Urinary bladder (tissue), 3 donors: ENCODE measurements at regions not wholly inside any gene's neighbourhood (a gene's known extent, or its start where the extent isn't known, plus 50 kb on each side); places are given as distances from the start of the nearest gene placed in this dataset.

Experiments
- DNase-seq: peaks from one replicate; pipeline ENCODE4 v3.0.0-alpha.2; 2015; ENCODE audit errors: extremely low spot score
- H3K27ac ChIP-seq: one replicate; pipeline ENCODE4 v1.5.1; 2013; ENCODE audit warnings: low read depth, mild to moderate bottlenecking, moderate library complexity
- H3K36me3 ChIP-seq: one replicate; pipeline ENCODE4 v1.6.1; 2013; ENCODE audit warnings: mild to moderate bottlenecking, moderate library complexity; ENCODE audit not compliant: insufficient read depth
- H3K4me1 ChIP-seq: one replicate; pipeline ENCODE4 v1.6.1; 2013; ENCODE audit warnings: mild to moderate bottlenecking, moderate library complexity; ENCODE audit not compliant: insufficient read depth
- H3K4me3 ChIP-seq: one replicate; pipeline ENCODE4 v1.5.1; 2013; ENCODE audit warnings: low read depth, low read length
- WGBS: extraction: QIAGEN DNeasy Blood & Tissue Kit; methylation state at CpG from one replicate; pipeline ENCODE4 v1.1.7; 2013; 5-methylcytosine and 5-hydroxymethylcytosine counted together
- donor health status: healthy with polysubstance abuse.
- donor health status: healthy.

DNA sequence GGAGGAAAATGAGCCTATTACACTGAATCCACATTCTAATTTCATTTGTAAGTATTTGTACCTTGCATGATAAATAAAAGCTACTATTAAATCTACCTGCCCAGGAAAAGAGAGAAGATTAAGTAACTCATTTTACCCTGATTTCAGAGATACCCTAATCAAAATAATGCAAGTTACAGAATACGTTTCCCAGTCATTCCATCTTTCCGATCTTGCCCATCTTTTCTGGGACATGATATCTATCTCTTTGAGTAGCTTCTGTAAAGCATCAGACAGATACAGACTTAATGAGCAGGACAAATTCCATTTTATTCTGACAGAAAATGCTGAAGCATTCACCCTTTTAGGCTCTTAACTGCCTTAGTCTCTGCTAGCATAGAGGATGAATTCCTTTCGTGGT is 56.6 kb downstream of the SPRY2 start:
- Histone ChIP-seq H3K36me3 (no peaks in the 10 kb centered on the region), H3K4me1 (no peaks in the 10 kb centered on the region), H3K27ac (no peak overlapping the region), H3K4me3 (no peak overlapping the region)
- DNase-seq = no peak
- WGBS = 92% methylated on average over 3 of the region's 3 CpGs

GRCh38 chr13:80278706-80279105 is 62.2 kb downstream of the SPRY2 start:
- DNase-seq = no peak
- 95% methylated on average over 25 of the region's 25 CpGs for WGBS

DNA sequence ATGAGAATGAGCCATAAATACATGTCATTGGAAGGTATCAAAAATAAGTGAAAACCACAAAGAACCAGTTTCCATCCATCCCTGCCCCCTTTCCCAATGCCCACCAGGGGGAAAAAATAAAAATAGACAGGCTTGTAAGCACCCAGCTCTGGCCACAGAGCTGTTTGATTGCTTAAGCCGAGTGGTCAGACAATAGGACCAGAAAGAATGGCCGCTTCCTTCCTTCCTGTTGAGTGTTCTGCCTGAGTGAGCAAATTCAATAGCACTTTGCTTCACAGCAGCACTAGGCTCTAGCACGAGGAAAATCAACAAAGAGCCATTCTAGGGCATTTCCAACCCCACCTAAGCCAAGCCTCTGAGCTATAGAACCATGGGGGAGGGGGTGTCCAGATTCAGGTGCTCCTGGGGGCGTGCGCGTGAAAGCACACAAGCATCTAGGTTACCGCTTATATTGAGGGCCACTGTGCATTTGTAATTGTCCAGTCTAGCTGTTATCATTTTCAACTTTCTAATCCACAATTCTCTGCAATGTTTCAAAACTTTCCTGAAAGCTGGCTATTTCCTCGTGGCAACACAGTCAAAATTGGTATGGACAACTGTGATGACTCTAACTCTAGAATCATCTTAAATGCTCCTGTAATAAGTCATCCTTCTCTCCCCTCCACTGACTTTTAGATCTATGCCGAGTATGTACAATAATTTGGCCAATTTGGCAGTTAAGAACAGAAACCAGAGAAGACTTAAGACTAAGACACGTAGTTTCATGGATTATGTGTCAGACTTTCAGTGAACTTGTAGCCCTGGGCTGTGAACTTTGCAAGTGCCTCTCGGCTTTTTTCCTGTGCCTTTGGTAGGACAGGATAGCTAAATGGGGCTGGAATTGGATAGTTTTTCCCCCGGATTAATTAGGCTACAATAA is 64.3 kb downstream of the SPRY2 start:
- 81% methylated on average over 12 of the region's 12 CpGs for WGBS
- no peaks in the 10 kb centered on the region for H3K36me3 ChIP-seq
- H3K27ac ChIP-seq = no peak overlapping the region
- H3K4me1 ChIP-seq = no peaks in the 10 kb centered on the region
- no peak for DNase-seq
- H3K4me3 ChIP-seq = no peak overlapping the region

More at GRCh38 chr13:80278706-80279105, 62.2 kb downstream of the SPRY2 start:
- no peaks in the 10 kb centered on the region for H3K4me1 ChIP-seq
- H3K4me3 ChIP-seq = no peak overlapping the region
- no peak overlapping the region for H3K27ac ChIP-seq
- H3K36me3 ChIP-seq = no peaks in the 10 kb centered on the region

GRCh38 chr13:80274643-80275042 is 66.3 kb downstream of the SPRY2 start:
- DNase-seq = no peak
- WGBS = 34% methylated on average over 1 of the region's 1 CpG
- no peak overlapping the region for H3K27ac ChIP-seq
- H3K36me3 ChIP-seq = no peaks in the 10 kb centered on the region
- H3K4me1 ChIP-seq = no peaks in the 10 kb centered on the region
- no peak overlapping the region for H3K4me3 ChIP-seq

- DNase-seq = no peak
- Histone ChIP-seq H3K36me3 (no peaks in the 10 kb centered on the region), H3K4me1 (no peaks in the 10 kb centered on the region), H3K27ac (no peak overlapping the region), H3K4me3 (no peak overlapping the region)
- WGBS = 97% methylated on average over 3 of the region's 3 CpGs
Observed at GRCh38 chr13:80273718-80274117, 67.2 kb downstream of the SPRY2 start.

- no peak for DNase-seq
- no peak overlapping the region for H3K4me3 ChIP-seq
- no peak overlapping the region for H3K27ac ChIP-seq
- WGBS = 62% methylated on average over 1 of the region's 1 CpG
- no peaks in the 10 kb centered on the region for H3K36me3 ChIP-seq
- no peaks in the 10 kb centered on the region for H3K4me1 ChIP-seq
Observed at GRCh38 chr13:80265348-80265747, 75.6 kb downstream of the SPRY2 start.

DNA sequence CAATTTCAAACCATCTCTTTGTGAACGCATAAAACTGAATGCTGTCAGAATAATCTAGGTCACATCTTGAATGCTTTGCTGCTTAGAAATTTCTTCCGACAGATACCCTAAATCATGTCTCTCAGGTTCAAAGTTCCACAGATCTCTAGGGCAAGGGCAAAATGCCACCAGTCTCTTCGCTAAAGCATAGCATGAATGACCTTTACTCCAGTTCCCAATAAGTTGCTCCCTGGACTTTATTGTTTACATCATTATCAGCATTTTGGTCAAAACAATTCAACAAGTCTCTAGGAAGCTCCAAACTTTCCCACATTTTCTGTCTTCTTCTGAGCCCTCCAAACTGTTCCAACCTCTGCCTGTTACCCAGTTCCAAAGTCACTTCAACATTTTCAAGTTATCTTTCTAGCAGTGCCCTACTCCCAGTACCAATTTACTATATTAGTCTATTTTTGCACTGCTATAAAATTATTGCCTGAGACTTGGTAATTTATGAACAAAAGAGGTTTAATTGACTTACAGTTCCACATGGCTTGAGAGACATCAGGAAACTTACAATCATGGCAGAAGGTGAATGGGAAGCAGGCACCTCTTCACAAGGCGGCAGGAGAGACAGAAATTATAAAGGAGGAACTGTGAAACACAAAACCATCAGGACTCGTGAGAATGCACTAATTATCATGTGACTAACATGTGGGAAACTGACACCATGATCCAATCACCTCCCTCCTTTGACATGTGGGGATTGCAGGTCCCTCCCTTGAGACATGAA is 77.0 kb downstream of the SPRY2 start:
- WGBS = 92% methylated on average over 5 of the region's 5 CpGs
- H3K4me3 ChIP-seq = no peak overlapping the region
- DNase-seq = no peak
- H3K36me3 ChIP-seq = no peaks in the 10 kb centered on the region
- no peaks in the 10 kb centered on the region for H3K4me1 ChIP-seq
- H3K27ac ChIP-seq = no peak overlapping the region

- H3K4me3 ChIP-seq = no peak overlapping the region
- H3K36me3 ChIP-seq = no peaks in the 10 kb centered on the region
- WGBS = 87% methylated on average over 5 of the region's 5 CpGs
- no peak overlapping the region for H3K27ac ChIP-seq
- no peak for DNase-seq
- no peaks in the 10 kb centered on the region for H3K4me1 ChIP-seq
Observed at GRCh38 chr13:80262051-80262695, 78.8 kb downstream of the SPRY2 start.

DNA sequence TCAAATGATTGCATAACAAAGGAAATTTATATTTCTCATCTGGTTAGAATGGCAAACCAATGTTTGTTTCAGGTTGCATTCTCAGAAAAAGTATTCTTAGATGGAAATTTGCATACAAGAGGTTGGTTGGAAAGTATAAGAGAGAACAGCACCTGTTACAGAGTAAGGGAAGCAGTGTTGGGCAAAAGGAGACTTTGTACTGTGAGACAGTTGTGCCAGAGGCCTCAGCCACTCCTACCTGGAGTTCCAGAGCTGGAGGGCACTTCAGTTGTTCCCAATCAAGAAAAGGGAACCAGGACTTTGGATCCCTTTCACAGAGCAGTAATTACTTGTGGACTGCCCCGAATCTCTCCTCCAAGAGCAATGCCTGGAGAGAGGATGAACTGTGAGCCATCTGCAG is 81.8 kb downstream of the SPRY2 start:
- 91% methylated on average over 1 of the region's 1 CpG for WGBS
- Histone ChIP-seq H3K27ac (no peak overlapping the region), H3K4me1 (no peaks in the 10 kb centered on the region), H3K36me3 (no peaks in the 10 kb centered on the region), H3K4me3 (no peak overlapping the region)
- DNase-seq = no peak

DNA sequence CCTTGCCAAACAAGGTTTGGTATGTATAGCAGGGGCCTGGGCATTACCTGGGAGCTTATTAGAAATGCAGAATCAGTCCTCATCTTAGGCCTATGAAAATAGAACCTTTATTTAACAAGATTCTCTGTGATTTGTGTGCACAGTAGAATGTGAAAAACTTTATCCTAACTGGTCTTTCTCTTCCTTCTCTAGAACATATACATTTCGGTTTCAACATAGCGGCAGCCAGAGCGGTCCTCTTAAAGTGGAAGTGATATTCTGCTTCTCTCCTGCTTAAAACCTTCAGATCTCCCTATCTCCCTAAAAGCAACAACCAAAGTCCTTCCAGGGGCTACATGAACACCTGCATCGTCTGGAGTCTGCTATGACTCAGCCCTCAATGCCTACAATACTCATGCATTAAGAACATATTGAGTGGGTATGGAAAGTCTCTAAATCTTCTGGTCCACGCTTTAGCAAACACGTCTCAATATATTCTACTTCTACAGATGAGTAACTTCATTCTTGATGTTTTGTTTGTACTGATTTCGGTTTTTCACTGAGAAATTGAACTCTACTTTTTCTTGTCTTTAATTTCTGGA is 84.5 kb downstream of the SPRY2 start:
- H3K4me3 ChIP-seq = no peak overlapping the region
- no peak overlapping the region for H3K27ac ChIP-seq
- no peaks in the 10 kb centered on the region for H3K4me1 ChIP-seq
- no peaks in the 10 kb centered on the region for H3K36me3 ChIP-seq
- no peak for DNase-seq
- WGBS = 82% methylated on average over 7 of the region's 7 CpGs

DNA sequence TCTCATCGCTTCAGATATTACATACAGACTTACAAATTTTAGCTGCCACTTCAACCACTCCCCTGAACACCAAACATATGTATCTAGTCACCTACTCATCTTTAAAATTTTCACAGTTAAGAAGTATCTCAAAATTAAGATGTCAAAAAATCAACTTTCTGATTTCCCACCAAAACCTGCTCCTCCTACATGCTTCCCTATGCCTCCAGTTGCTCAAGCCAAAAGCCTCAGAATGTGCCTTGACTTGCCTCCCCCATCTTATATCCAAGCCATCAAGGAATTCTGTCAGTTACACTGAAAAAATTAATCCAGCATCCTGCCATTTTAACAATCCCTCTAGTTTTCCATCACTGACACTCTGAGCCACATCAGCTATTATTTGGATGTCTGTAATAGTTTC is 85.0 kb downstream of the SPRY2 start:
- Histone ChIP-seq H3K4me3 (no peak overlapping the region), H3K4me1 (no peaks in the 10 kb centered on the region), H3K27ac (no peak overlapping the region), H3K36me3 (no peaks in the 10 kb centered on the region)
- 97% methylated on average over 1 of the region's 1 CpG for WGBS
- no peak for DNase-seq

- no peak for DNase-seq
- 53% methylated on average over 2 of the region's 2 CpGs for WGBS
Observed at GRCh38 chr13:80251403-80251802, 89.5 kb downstream of the SPRY2 start.

GRCh38 chr13:80250213-80250810 is 90.6 kb downstream of the SPRY2 start:
- Histone ChIP-seq H3K4me1 (no peaks in the 10 kb centered on the region), H3K27ac (no peak overlapping the region), H3K4me3 (no peak overlapping the region), H3K36me3 (no peaks in the 10 kb centered on the region)
- DNase-seq = no peak
- WGBS = 55% methylated on average over 7 of the region's 7 CpGs

More at GRCh38 chr13:80251403-80251802, 89.5 kb downstream of the SPRY2 start:
- Histone ChIP-seq H3K4me1 (no peaks in the 10 kb centered on the region), H3K27ac (no peak overlapping the region), H3K4me3 (no peak overlapping the region), H3K36me3 (no peaks in the 10 kb centered on the region)
